NCI-H748 (cell line): ENCODE measurements at regions not wholly inside any gene's neighbourhood (a gene's known extent, or its start where the extent isn't known, plus 50 kb on each side); places are given as distances from the start of the nearest gene placed in this dataset.

Source experiments
- DNase-seq: peaks from one replicate; lab custom pipeline; 2025; ENCODE audit not compliant: unreplicated experiment; lab: John Stamatoyannopoulos, UW

GRCh38 chrX:146141221-146141620, 323.6 kb downstream of the SLITRK2 start:
- no peak for DNase-seq

- no peak for DNase-seq
Observed at GRCh38 chrX:146144039-146144438, 326.4 kb downstream of the SLITRK2 start.

GRCh38 chrX:146154191-146154590, 336.6 kb downstream of the SLITRK2 start:
- DNase-seq = no peak

- DNase-seq = no peak
Observed at GRCh38 chrX:146160443-146161203, 343.0 kb downstream of the SLITRK2 start.

GRCh38 chrX:146173742-146174141, 356.1 kb downstream of the SLITRK2 start:
- no peak for DNase-seq

GRCh38 chrX:146181858-146182257, 364.2 kb downstream of the SLITRK2 start:
- DNase-seq = no peak

- DNase-seq = no peak
Observed at GRCh38 chrX:146186540-146186939, 368.9 kb downstream of the SLITRK2 start.

- DNase-seq = no peak
Observed at GRCh38 chrX:146189371-146189770, 371.7 kb downstream of the SLITRK2 start.

GRCh38 chrX:146208821-146209220, 391.2 kb downstream of the SLITRK2 start:
- no peak for DNase-seq

GRCh38 chrX:146224442-146224841, 406.8 kb downstream of the SLITRK2 start:
- DNase-seq = peak; percentile 24

- peak; percentile 5 for DNase-seq
Observed at GRCh38 chrX:146238173-146238572, 420.5 kb downstream of the SLITRK2 start.

GRCh38 chrX:146241902-146242301, 424.3 kb downstream of the SLITRK2 start:
- DNase-seq = no peak

GRCh38 chrX:146243041-146243440, 425.4 kb downstream of the SLITRK2 start:
- no peak for DNase-seq

- DNase-seq = no peak
Observed at GRCh38 chrX:146259207-146259606, 441.6 kb downstream of the SLITRK2 start.

GRCh38 chrX:146264763-146265375, 447.2 kb downstream of the SLITRK2 start:
- DNase-seq = peak; percentile 68

GRCh38 chrX:146278381-146278780, 460.8 kb downstream of the SLITRK2 start:
- DNase-seq = peak; percentile 42
